K562 (cell line): ENCODE measurements at regions not wholly inside any gene's neighbourhood (a gene's known extent, or its start where the extent isn't known, plus 50 kb on each side); places are given as distances from the start of the nearest gene placed in this dataset.

Experiments used
- SNIP1 ChIP-seq: fragments of 450-650 bp; IDR thresholded peaks from 2 replicates; pipeline ENCODE4 v1.7.1; 2017; ENCODE audit warnings: low read depth, mild to moderate bottlenecking
- SRF ChIP-seq, 2 experiments: fragments of 250-450, 450-650 bp in 1 of 2; sonication (Bioruptor Pico) in 1 of 2; sonication (generic) in 1 of 2; formaldehyde crosslinking; IDR thresholded peaks; 2 replicates each; pipeline versions ENCODE4 v1.5.0 to v1.5.1; 2020 to 2022; ENCODE audit warnings: mild to moderate bottlenecking in 1 of 2, missing genetic modification reagents in 1 of 2
- TAF7 ChIP-seq: fragments of 450-650 bp; IDR thresholded peaks from 2 replicates; pipeline ENCODE4 v1.6.1; 2016; ENCODE audit warnings: missing genetic modification characterization, missing compliant biosample characterization
- ZNF12 ChIP-seq: sonication (generic); formaldehyde crosslinking; IDR thresholded peaks from 2 replicates; pipeline ENCODE4 v1.4.0; 2020; ENCODE audit warnings: mild to moderate bottlenecking, missing genetic modification reagents
- ZNF445 ChIP-seq: fragments of 250-450 bp; sonication (Bioruptor Pico); IDR thresholded peaks from 2 replicates; pipeline ENCODE4 v1.4.0; 2020; ENCODE audit warnings: low read depth, mild to moderate bottlenecking, moderate library complexity
- ZNF583 ChIP-seq: fragments of 250-450 bp; sonication (Bioruptor Pico); IDR thresholded peaks from 2 replicates; pipeline ENCODE4 v1.4.0; 2020
- TF ChIP-seq, protein P1 (sequence below): sonication (generic); formaldehyde crosslinking; IDR thresholded peaks from 2 replicates; pipeline ENCODE4 v1.8.1; 2023; ENCODE audit warnings: mild to moderate bottlenecking, missing genetic modification reagents, moderate library complexity
- TF ChIP-seq, protein P2 (sequence below), 2 experiments: IDR thresholded peaks; 2 replicates each; pipeline ENCODE4 v1.6.1; 2011; ENCODE audit warnings: borderline replicate concordance in 1 of 2, control low read depth in 1 of 2, low read depth in 1 of 2, low read length in 1 of 2, mild to moderate bottlenecking in 1 of 2, mixed read lengths in 1 of 2, moderate library complexity in 1 of 2; ENCODE audit not compliant: insufficient read depth in 1 of 2, insufficient read length in 1 of 2, poor library complexity in 1 of 2, severe bottlenecking in 1 of 2; ENCODE audit errors: extremely low read depth in 1 of 2
- TF ChIP-seq, protein P3 (sequence below): fragments of 200-800 bp; sonication (Bioruptor generic); IDR thresholded peaks from 2 replicates; pipeline ENCODE4 v1.6.1; 2017; ENCODE audit warnings: missing genetic modification characterization, missing compliant biosample characterization
- TF ChIP-seq, protein P4 (sequence below): fragments of 450-650 bp; IDR thresholded peaks from 2 replicates; pipeline ENCODE4 v1.7.1; 2018; ENCODE audit warnings: mild to moderate bottlenecking, low read depth; ENCODE audit not compliant: partially characterized antibody

DNA sequence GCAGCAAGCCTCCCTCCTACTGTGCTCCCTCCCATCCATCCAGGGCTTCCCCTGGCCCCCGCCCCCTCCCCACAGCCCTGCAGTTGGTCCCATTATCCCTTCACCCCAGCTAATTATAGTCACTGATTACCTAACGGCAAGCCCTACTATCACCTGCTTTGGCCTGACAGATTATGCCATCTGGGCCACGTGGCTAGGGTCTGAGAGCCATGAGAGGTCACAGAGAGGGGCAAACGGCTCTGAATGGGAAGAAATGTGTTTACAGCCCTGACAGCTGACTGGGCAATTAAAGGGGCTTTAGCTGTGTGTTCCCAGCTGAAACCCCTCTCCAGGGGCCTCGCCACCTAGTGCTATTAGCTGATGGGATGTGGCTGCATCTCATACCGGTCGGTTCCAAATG, 134.4 kb upstream of the CPEB2 start (continued):
- TF ChIP-seq, protein P1, sequence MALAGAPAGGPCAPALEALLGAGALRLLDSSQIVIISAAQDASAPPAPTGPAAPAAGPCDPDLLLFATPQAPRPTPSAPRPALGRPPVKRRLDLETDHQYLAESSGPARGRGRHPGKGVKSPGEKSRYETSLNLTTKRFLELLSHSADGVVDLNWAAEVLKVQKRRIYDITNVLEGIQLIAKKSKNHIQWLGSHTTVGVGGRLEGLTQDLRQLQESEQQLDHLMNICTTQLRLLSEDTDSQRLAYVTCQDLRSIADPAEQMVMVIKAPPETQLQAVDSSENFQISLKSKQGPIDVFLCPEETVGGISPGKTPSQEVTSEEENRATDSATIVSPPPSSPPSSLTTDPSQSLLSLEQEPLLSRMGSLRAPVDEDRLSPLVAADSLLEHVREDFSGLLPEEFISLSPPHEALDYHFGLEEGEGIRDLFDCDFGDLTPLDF (CRISPR knock-in tag) = no peak
- no peak for TF ChIP-seq SNIP1
- TF ChIP-seq SRF (CRISPR knock-in tag; IDR thresholded peaks at IDR 0.05) = no peak
- TF ChIP-seq TAF7 (tag) = no peak
- TF ChIP-seq, protein P2, sequence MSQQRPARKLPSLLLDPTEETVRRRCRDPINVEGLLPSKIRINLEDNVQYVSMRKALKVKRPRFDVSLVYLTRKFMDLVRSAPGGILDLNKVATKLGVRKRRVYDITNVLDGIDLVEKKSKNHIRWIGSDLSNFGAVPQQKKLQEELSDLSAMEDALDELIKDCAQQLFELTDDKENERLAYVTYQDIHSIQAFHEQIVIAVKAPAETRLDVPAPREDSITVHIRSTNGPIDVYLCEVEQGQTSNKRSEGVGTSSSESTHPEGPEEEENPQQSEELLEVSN (IDR thresholded peaks at IDR 0.05; ENCODE audit: borderline replicate concordance in 1 of 2, extremely low read depth in 1 of 2, insufficient read depth in 1 of 2, insufficient read length in 1 of 2, low read depth in 1 of 2, low read length in 1 of 2, poor library complexity in 1 of 2, severe bottlenecking in 1 of 2) = peak in 1 of 2 experiments; percentile 27
- TF ChIP-seq, protein P3, sequence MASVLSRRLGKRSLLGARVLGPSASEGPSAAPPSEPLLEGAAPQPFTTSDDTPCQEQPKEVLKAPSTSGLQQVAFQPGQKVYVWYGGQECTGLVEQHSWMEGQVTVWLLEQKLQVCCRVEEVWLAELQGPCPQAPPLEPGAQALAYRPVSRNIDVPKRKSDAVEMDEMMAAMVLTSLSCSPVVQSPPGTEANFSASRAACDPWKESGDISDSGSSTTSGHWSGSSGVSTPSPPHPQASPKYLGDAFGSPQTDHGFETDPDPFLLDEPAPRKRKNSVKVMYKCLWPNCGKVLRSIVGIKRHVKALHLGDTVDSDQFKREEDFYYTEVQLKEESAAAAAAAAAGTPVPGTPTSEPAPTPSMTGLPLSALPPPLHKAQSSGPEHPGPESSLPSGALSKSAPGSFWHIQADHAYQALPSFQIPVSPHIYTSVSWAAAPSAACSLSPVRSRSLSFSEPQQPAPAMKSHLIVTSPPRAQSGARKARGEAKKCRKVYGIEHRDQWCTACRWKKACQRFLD = no peak
- TF ChIP-seq, protein P4, sequence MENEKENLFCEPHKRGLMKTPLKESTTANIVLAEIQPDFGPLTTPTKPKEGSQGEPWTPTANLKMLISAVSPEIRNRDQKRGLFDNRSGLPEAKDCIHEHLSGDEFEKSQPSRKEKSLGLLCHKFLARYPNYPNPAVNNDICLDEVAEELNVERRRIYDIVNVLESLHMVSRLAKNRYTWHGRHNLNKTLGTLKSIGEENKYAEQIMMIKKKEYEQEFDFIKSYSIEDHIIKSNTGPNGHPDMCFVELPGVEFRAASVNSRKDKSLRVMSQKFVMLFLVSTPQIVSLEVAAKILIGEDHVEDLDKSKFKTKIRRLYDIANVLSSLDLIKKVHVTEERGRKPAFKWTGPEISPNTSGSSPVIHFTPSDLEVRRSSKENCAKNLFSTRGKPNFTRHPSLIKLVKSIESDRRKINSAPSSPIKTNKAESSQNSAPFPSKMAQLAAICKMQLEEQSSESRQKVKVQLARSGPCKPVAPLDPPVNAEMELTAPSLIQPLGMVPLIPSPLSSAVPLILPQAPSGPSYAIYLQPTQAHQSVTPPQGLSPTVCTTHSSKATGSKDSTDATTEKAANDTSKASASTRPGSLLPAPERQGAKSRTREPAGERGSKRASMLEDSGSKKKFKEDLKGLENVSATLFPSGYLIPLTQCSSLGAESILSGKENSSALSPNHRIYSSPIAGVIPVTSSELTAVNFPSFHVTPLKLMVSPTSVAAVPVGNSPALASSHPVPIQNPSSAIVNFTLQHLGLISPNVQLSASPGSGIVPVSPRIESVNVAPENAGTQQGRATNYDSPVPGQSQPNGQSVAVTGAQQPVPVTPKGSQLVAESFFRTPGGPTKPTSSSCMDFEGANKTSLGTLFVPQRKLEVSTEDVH = no peak
- TF ChIP-seq ZNF445 (CRISPR knock-in tag) = no peak
- TF ChIP-seq ZNF583 = no peak
- no peak for TF ChIP-seq ZNF12
- TF ChIP-seq, all 486 proteins: peak for 4
